PC-9 (cell line): ENCODE measurements at regions not wholly inside any gene's neighbourhood (a gene's known extent, or its start where the extent isn't known, plus 50 kb on each side); places are given as distances from the start of the nearest gene placed in this dataset.

ENCODE experiments used
- BruUV-seq: library from RNA; stranded (reverse); fragments of 400-500 nt; replicated peaks from 2 replicates; lab custom pipeline; 2021; lab: Mats Ljungman, UMichigan
- CTCF ChIA-PET: fragments of 300-600 bp; sonication (Branson Sonifier 250); formaldehyde crosslinking; loops from one replicate; lab custom pipeline; 2022; ENCODE audit warnings: antibody characterized with exemption; lab: Charles Lee
- POLR2A ChIA-PET: fragments of 300-600 bp; sonication (Branson Sonifier 250); formaldehyde crosslinking; loops from one replicate; lab custom pipeline; 2022; ENCODE audit warnings: antibody characterized with exemption; ENCODE audit not compliant: unreplicated experiment; lab: Charles Lee
- DNase-seq, 2 experiments: peaks; one replicate each; pipeline versions ENCODE4 v3.0.0 to v3.0.0-alpha.2; 2015 to 2022; ENCODE audit warnings: mixed read lengths in 1 of 2
- H2AFZ ChIP-seq: fragments of 200-600 bp; sonication (generic); 2 replicates; pipeline ENCODE4 v1.8.1; 2017; ENCODE audit warnings: antibody characterized with exemption
- H3F3A ChIP-seq: fragments of 200-600 bp; sonication (generic); 2 replicates; pipeline ENCODE4 v1.8.1; 2017; ENCODE audit warnings: antibody characterized with exemption, mild to moderate bottlenecking, low read depth; ENCODE audit not compliant: insufficient read depth
- H3K27ac ChIP-seq: fragments of 200-600 bp; sonication (generic); 2 replicates; pipeline ENCODE4 v1.6.1; 2016; ENCODE audit warnings: mixed run types
- H3K27me3 ChIP-seq: fragments of 200-600 bp; sonication (generic); 2 replicates; pipeline ENCODE4 v1.6.1; 2016; ENCODE audit warnings: low read depth, mixed run types; ENCODE audit not compliant: insufficient read depth
- H3K36me3 ChIP-seq: fragments of 200-600 bp; sonication (generic); 2 replicates; pipeline ENCODE4 v1.6.1; 2016; ENCODE audit warnings: low read depth, mixed run types
- H3K4me1 ChIP-seq: fragments of 200-600 bp; sonication (generic); replicated peaks from 2 replicates; pipeline ENCODE4 v1.6.1; 2016; ENCODE audit warnings: mixed run types; ENCODE audit not compliant: insufficient read depth
- H3K4me2 ChIP-seq: fragments of 200-600 bp; sonication (generic); 2 replicates; pipeline ENCODE4 v1.6.1; 2017; ENCODE audit warnings: mixed run types
- H3K4me3 ChIP-seq: fragments of 200-600 bp; sonication (generic); 2 replicates; pipeline ENCODE4 v1.6.1; 2016; ENCODE audit warnings: mixed run types
- H3K79me2 ChIP-seq: fragments of 200-600 bp; sonication (generic); 2 replicates; pipeline ENCODE4 v1.6.1; 2017; ENCODE audit warnings: low read depth, mixed run types
- H3K9me2 ChIP-seq: fragments of 200-600 bp; sonication (generic); 2 replicates; pipeline ENCODE4 v1.8.1; 2017; ENCODE audit warnings: mild to moderate bottlenecking; ENCODE audit not compliant: insufficient read depth
- H3K9me3 ChIP-seq: fragments of 200-600 bp; sonication (generic); 2 replicates; pipeline ENCODE4 v1.8.1; 2016; ENCODE audit warnings: low read depth; ENCODE audit not compliant: insufficient read depth
- H4K20me1 ChIP-seq: fragments of 200-600 bp; sonication (generic); 2 replicates; pipeline ENCODE4 v1.8.1; 2017; ENCODE audit not compliant: insufficient read depth
- EZH2 ChIP-seq: fragments of 200-600 bp; sonication (generic); IDR thresholded peaks from 2 replicates; pipeline ENCODE4 v1.8.0; 2017; ENCODE audit warnings: antibody characterized with exemption, low read depth
- intact Hi-C: fragments of 100-400 bp; cut with micrococcal nuclease; formaldehyde crosslinking; loops from one replicate; pipeline ENCODE4 v1.10.0; 2022; ENCODE audit not compliant: unreplicated experiment
- TF ChIP-seq, protein P1 (sequence below): fragments of 200-600 bp; sonication (generic); conservative IDR thresholded peaks from 2 replicates; pipeline ENCODE4 v1.6.1; 2017; ENCODE audit warnings: mixed run types, antibody characterized with exemption, mild to moderate bottlenecking, moderate library complexity

GRCh38 chr7:20980232-20980631, 193.5 kb upstream of the SP8 start:
- H3K36me3 ChIP-seq: no peaks in the 10 kb centered on the region
- no peak overlapping the region for H2AFZ ChIP-seq
- intact Hi-C loops: no loop called here
- no peak overlapping the region for H3K4me2 ChIP-seq
- no peaks in the 10 kb centered on the region for H3K79me2 ChIP-seq
- H3K9me3 ChIP-seq: no peaks in the 10 kb centered on the region
- H3K27ac ChIP-seq: no peak overlapping the region
- ChIA-PET POLR2A (no interaction called here), CTCF (no interaction called here)
- H3K4me1 ChIP-seq: 0 out of 2 replicates have a peak, but pooled peaks cover 5% of the 10 kb centered on the region
- H3K4me3 ChIP-seq: no peak overlapping the region
- DNase-seq: no peak
- no peaks in the 10 kb centered on the region for H3K27me3 ChIP-seq
- H3F3A ChIP-seq: no peaks in the 10 kb centered on the region
- TF ChIP-seq EZH2: no peak
- TF ChIP-seq, protein P1, sequence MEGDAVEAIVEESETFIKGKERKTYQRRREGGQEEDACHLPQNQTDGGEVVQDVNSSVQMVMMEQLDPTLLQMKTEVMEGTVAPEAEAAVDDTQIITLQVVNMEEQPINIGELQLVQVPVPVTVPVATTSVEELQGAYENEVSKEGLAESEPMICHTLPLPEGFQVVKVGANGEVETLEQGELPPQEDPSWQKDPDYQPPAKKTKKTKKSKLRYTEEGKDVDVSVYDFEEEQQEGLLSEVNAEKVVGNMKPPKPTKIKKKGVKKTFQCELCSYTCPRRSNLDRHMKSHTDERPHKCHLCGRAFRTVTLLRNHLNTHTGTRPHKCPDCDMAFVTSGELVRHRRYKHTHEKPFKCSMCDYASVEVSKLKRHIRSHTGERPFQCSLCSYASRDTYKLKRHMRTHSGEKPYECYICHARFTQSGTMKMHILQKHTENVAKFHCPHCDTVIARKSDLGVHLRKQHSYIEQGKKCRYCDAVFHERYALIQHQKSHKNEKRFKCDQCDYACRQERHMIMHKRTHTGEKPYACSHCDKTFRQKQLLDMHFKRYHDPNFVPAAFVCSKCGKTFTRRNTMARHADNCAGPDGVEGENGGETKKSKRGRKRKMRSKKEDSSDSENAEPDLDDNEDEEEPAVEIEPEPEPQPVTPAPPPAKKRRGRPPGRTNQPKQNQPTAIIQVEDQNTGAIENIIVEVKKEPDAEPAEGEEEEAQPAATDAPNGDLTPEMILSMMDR: no peak
- H3K9me2 ChIP-seq: no peaks in the 10 kb centered on the region
- H4K20me1 ChIP-seq: no peaks in the 10 kb centered on the region
- no TSS peak for BruUV-seq

- no peak overlapping the region for H2AFZ ChIP-seq
- no peaks in the 10 kb centered on the region for H3F3A ChIP-seq
- ChIA-PET POLR2A (no interaction called here), CTCF (no interaction called here)
- no peaks in the 10 kb centered on the region for H3K27me3 ChIP-seq
- H3K4me2 ChIP-seq: no peak overlapping the region
- H3K4me1 ChIP-seq: 0 out of 2 replicates have a peak, but pooled peaks cover 5% of the 10 kb centered on the region
- no TSS peak for BruUV-seq
- H3K4me3 ChIP-seq: no peak overlapping the region
- no peaks in the 10 kb centered on the region for H3K9me2 ChIP-seq
- no peak for TF ChIP-seq EZH2
- TF ChIP-seq, protein P1: no peak
- no peaks in the 10 kb centered on the region for H4K20me1 ChIP-seq
- no peak for DNase-seq
- no peaks in the 10 kb centered on the region for H3K36me3 ChIP-seq
- H3K9me3 ChIP-seq: no peaks in the 10 kb centered on the region
- H3K79me2 ChIP-seq: no peaks in the 10 kb centered on the region
- intact Hi-C loops: no loop called here
- no peak overlapping the region for H3K27ac ChIP-seq
Observed at GRCh38 chr7:20980668-20981264, 194.1 kb upstream of the SP8 start.

DNA sequence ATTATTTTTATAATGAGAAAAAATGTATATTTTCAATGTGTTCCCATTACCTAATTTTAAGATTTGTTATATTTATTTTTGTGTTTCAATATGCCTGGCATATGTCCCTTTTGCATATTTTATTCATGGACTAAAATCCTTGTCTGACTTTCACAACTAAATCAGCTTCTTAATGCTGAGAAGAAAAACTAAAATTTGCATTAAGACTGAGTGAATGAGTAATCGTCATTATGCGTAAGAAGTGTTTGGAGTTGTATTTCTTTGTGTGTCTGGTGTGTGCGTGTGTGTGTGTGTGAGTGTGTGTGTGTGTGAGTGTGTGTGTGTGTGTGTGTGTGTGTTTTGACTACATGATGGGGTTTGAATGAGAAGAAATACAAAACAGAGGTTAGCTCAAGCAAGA, 201.7 kb upstream of the SP8 start:
- Histone ChIP-seq H3K9me3 (peaks cover 7% of the 10 kb centered on the region; the same call in 1 of the 2 replicates), H3K9me2 (no peaks in the 10 kb centered on the region), H3K27me3 (no peaks in the 10 kb centered on the region), H3K27ac (no peak overlapping the region), H2AFZ (no peak overlapping the region), H3K36me3 (no peaks in the 10 kb centered on the region), H3K4me2 (no peak overlapping the region), H3K4me3 (no peak overlapping the region), H4K20me1 (no peaks in the 10 kb centered on the region), H3F3A (no peaks in the 10 kb centered on the region), H3K79me2 (no peaks in the 10 kb centered on the region), H3K4me1 (no peaks in the 10 kb centered on the region)
- intact Hi-C loops: no loop called here
- no TSS peak for BruUV-seq
- CTCF ChIA-PET: no interaction called here
- POLR2A ChIA-PET: interaction anchor here (0.6 kb wide), 1 partner anchor 302 kb away, joined by 4 read pairs; no protein-coding TSS in a partner anchor
- no peak for TF ChIP-seq EZH2
- TF ChIP-seq, protein P1: no peak
- no peak for DNase-seq
